Right lobe of liver (tissue), 6 donors: ENCODE measurements at regions not wholly inside any gene's neighbourhood (a gene's known extent, or its start where the extent isn't known, plus 50 kb on each side); places are given as distances from the start of the nearest gene placed in this dataset.
A peak's percentile ranks its signal among the peaks of the same experiment; 100 is the strongest.
"Not testable (repeated sequence)": the region's sequence is repeated elsewhere in the genome, so short reads cannot be mapped to it uniquely, and the experiment has no call there.

ENCODE experiments used
- ATAC-seq, 4 donors: fragments of 200-7000 bp; cut with Tn5 transposase; one replicate each; pipeline ENCODE4 v1.9.1; 2020; ENCODE audit warnings: mild to moderate bottlenecking in 4 of 4, moderate library complexity in 4 of 4
- DNase-seq, 3 donors: peaks; one replicate each; pipeline ENCODE4 v3.0.0-alpha.2; 2020
- H3K27ac ChIP-seq, 3 donors: fragments of 200-600 bp; one replicate each; pipeline ENCODE4 v1.8.0; 2022
- H3K27me3 ChIP-seq, 2 donors: fragments of 200-600 bp; one replicate each; pipeline ENCODE4 v1.8.0; 2022
- H3K36me3 ChIP-seq, 4 donors: fragments of 200-600 bp; sonication (generic) in 1 of 4; one replicate each; pipeline versions ENCODE4 v1.5.1 to v1.8.0; 2017 to 2022; ENCODE audit warnings: control low read depth in 1 of 4
- H3K4me1 ChIP-seq, 4 donors: fragments of 200-600 bp; sonication (generic) in 1 of 4; one replicate each; pipeline versions ENCODE4 v1.5.1 to v1.8.0; 2017 to 2022; ENCODE audit warnings: control low read depth in 1 of 4
- H3K4me3 ChIP-seq, 3 donors: fragments of 200-600 bp; one replicate each; pipeline ENCODE4 v1.8.0; 2022
- H3K9me3 ChIP-seq, 4 donors: fragments of 200-600 bp; sonication (generic) in 1 of 4; one replicate each; pipeline versions ENCODE4 v1.5.1 to v1.8.0; 2017 to 2022; ENCODE audit warnings: control low read depth in 1 of 4
- POLR2A ChIP-seq: fragments of 450-650 bp; IDR thresholded peaks from one replicate; pipeline ENCODE4 v1.6.1; 2017; ENCODE audit warnings: antibody characterized with exemption, mild to moderate bottlenecking
- WGBS: methylation state at CpG from one replicate; pipeline ENCODE4 v1.1.6; 2018; ENCODE audit warnings: low coverage, low lambda C conversion rate; ENCODE audit not compliant: insufficient coverage; ENCODE audit errors: missing lambda C conversion rate; 5-methylcytosine and 5-hydroxymethylcytosine counted together
- intact Hi-C, 2 donors: fragments of 100-400 bp; cut with DNase I; formaldehyde crosslinking; loops; one replicate each; pipeline versions ENCODE4 v1.11.2 to v1.14.1; 2022
- TF ChIP-seq, protein P1 (sequence below), 4 donors: fragments of 200-600 bp in 3 of 4; fragments of 450-650 bp in 1 of 4; IDR thresholded peaks; one replicate each; pipeline versions ENCODE4 v1.5.1 to v1.8.0; 2016 to 2022; ENCODE audit warnings: antibody characterized with exemption in 4 of 4, mild to moderate bottlenecking in 2 of 4
- donor health status: DM: no; HTN: yes; CAD: no.
- donor health status: DM: no; HTN: no; CAD: no.
- donor health status: DM: no; HTN: no; CAD: no.
- donor health status: DM: no; HTN: yes; CAD: no.
- donor health status: DM: no; HTN: yes; CAD: no.

DNA sequence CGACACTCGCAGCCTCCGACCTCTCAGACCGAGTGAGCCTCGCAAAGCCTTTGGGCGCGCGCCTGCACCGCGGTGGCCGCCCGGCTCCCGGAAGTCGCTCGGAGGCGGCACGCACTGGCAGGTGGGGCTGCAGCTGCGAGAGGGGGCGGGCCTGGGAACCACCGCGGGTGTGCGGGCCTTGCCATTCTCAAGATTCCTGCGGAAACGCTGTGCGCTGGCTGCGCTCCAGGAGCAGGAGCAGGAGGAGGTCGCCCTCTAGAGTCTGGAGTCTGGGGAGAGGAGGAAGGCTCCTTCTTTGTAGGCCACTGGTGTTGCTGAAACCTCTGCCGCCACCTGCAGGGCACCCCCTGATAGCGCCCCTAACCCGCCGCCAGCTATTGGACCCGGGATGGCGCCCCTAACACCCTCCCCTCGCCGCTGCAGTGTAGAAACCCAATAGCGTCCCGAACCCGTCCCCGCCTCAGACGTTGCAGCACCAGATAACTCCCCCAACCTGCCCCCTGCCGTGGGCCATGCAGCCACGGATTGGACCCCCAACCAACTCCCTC lies 230.6 kb downstream of the LIPI start:
- intact Hi-C loops, H3K9me3 ChIP-seq, H3K27me3 ChIP-seq, H3K4me1 ChIP-seq, H3K27ac ChIP-seq, H3K36me3 ChIP-seq: not testable (repeated sequence)
- no CpG with 5 or more reads among the region's 42 CpGs for WGBS
- H3K4me3 ChIP-seq, result peak overlapping the region in 2 of 3 donors; percentile 21 to 24
- ATAC-seq (peak; percentile 89 to 99 (median 93)), DNase-seq (peak; percentile 45 to 71 (median 66))
- TF ChIP-seq, protein P1, sequence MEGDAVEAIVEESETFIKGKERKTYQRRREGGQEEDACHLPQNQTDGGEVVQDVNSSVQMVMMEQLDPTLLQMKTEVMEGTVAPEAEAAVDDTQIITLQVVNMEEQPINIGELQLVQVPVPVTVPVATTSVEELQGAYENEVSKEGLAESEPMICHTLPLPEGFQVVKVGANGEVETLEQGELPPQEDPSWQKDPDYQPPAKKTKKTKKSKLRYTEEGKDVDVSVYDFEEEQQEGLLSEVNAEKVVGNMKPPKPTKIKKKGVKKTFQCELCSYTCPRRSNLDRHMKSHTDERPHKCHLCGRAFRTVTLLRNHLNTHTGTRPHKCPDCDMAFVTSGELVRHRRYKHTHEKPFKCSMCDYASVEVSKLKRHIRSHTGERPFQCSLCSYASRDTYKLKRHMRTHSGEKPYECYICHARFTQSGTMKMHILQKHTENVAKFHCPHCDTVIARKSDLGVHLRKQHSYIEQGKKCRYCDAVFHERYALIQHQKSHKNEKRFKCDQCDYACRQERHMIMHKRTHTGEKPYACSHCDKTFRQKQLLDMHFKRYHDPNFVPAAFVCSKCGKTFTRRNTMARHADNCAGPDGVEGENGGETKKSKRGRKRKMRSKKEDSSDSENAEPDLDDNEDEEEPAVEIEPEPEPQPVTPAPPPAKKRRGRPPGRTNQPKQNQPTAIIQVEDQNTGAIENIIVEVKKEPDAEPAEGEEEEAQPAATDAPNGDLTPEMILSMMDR (IDR thresholded peaks at IDR 0.05), result peak in 2 of 4 donors; percentile 26 to 33

GRCh38 chr21:13979608-13980007 lies 231.1 kb downstream of the LIPI start:
- H3K27me3 ChIP-seq, H3K4me1 ChIP-seq, intact Hi-C loops, H3K9me3 ChIP-seq, H3K27ac ChIP-seq, H3K36me3 ChIP-seq: not testable (repeated sequence)
- 52% methylated on average over 5 of the region's 26 CpGs for WGBS
- ATAC-seq (peak in 3 of 4 donors; percentile 12 to 21 (median 21)), DNase-seq (peak in 1 of 3 donors; percentile 51)
- H3K4me3 ChIP-seq, result peak overlapping the region in 2 of 3 donors; percentile 21 to 24

DNA sequence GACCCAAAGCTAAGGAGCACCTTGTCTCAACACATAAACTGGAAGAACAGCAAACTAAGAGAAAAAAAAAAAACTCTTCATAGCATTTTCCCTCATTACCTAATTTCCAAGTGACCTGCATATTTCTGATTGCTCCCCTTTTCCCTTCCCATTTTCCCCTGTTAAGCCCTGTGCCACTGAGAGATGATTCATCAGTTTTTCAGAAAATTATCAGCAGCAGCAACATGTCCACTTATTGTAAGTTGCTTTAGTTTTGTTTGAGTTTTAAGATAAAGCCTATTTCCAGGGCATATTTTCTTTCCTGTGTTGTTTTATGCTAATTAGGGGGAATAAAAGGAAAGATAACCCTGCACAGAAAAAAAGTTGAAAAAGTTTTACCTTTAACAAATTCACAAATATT lies 236.2 kb downstream of the LIPI start:
- H3K27ac ChIP-seq, H3K27me3 ChIP-seq, DNase-seq, H3K4me1 ChIP-seq, ATAC-seq, H3K4me3 ChIP-seq, intact Hi-C loops, H3K9me3 ChIP-seq, H3K36me3 ChIP-seq: not testable (repeated sequence)

- H3K9me3 ChIP-seq, H3K27ac ChIP-seq, intact Hi-C loops, H3K27me3 ChIP-seq, ATAC-seq, DNase-seq, H3K4me3 ChIP-seq, H3K36me3 ChIP-seq, H3K4me1 ChIP-seq: not testable (repeated sequence)
- 61% methylated on average over 3 of the region's 3 CpGs for WGBS
Measured at GRCh38 chr21:13969853-13970252, 240.9 kb downstream of the LIPI start.

- DNase-seq, H3K4me3 ChIP-seq, H3K27me3 ChIP-seq, H3K27ac ChIP-seq, H3K36me3 ChIP-seq, ATAC-seq, intact Hi-C loops, H3K4me1 ChIP-seq, H3K9me3 ChIP-seq: not testable (repeated sequence)
- WGBS, result 48% methylated on average over 2 of the region's 2 CpGs
Measured at GRCh38 chr21:13969002-13969401, 241.8 kb downstream of the LIPI start.

DNA sequence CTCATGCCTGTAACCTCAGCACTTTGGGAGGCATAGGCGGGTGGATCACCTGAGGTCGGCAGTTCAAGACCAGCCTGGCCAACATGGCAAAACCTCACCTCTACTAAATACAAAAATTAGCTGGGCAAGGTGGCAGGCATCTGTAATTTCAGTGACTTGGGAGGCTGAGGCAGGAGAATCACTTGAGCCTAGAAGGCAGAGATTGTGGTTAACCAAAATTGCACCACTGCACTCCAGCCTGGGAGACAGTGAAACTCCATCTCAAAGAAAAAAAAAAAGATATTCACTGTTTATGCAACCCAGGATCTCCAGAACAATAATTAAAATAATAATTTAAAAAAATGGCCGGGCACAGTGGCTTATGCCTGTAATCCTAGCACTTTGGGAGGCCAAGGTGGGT lies 247.5 kb downstream of the LIPI start:
- intact Hi-C loops, DNase-seq, H3K36me3 ChIP-seq, H3K27ac ChIP-seq, H3K9me3 ChIP-seq, H3K4me3 ChIP-seq, H3K4me1 ChIP-seq, H3K27me3 ChIP-seq, ATAC-seq: not testable (repeated sequence)
- WGBS, result 72% methylated on average over 3 of the region's 3 CpGs

DNA sequence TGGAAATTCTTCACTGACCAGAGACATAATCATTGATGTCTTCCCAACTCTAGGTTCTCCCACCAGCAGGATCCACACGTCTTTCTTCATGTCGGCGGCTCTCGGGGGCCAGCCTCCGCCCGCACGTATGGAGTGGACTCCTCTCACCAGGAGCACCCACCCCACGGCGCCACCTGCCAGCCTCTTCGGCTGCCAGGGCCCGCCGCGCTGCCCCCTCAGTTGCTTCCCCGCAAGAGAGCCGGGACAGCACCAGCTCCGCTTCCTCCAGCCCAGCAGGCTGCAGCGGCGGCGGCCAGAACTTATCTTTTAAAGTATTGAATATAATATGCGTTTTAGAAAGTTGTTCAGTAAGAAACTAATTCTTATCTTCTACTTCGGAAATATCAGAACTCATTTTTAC lies 273.5 kb downstream of the LIPI start:
- intact Hi-C loops, result no loop called here
- no peak overlapping the region for H3K27ac ChIP-seq
- H3K9me3 ChIP-seq, result no peaks in the 10 kb centered on the region
- peak in 2 of 4 donors; percentile 30 to 42 for ATAC-seq
- 80% methylated on average over 19 of the region's 21 CpGs for WGBS
- peak in 1 of 3 donors; percentile 21 for DNase-seq
- no peak for TF ChIP-seq POLR2A
- TF ChIP-seq, protein P1 (IDR thresholded peaks at IDR 0.05), result no peak
- H3K36me3 ChIP-seq, result no peaks in the 10 kb centered on the region
- no peak overlapping the region for H3K4me3 ChIP-seq
- no peaks in the 10 kb centered on the region for H3K27me3 ChIP-seq
- no peaks in the 10 kb centered on the region for H3K4me1 ChIP-seq

DNA sequence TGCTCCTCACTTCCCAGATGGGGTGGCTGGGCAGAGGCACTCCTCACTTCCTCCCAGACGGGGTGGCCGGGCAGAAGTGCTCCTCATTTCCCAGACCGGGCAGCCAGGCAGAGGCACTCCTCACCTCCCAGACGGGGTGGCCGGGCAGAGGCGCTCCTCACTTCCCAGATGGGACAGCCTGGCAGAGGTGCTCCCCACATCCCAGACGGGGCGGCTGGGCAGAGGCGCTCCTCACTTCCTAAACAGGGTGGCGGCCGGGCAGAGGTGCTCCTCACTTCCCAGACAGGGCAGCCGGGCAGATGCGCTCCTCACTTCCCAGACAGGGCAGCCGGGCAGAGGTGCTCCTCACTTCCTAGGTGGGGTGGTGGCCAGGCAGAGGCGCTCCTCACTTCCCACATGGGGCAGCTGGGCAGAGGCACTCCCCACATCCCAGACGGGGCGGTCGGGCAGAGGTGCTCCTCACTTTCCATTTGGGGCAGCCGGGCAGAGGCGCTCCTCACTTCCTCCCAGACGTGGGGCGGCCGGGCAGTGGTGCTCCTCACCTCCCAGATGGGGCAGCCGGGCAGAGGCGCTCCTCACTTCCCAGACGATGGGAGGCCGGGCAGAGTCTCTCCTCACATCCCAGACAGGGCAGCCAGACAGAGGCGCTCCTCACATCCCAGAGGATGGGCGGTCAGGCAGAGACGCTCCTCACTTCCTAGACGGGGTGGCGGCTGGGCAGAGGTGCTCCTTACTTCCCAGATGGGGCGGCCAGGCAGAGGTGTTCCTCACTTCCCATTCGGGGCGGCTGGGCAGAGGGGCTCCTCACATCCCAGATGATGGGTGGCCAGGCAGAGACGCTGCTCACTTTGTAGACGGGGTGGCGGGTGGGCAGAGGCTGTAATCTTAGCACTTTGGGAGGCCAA lies 274.5 kb downstream of the LIPI start:
- DNase-seq, result peak; percentile 14 to 46 (median 33)
- H3K27ac ChIP-seq, H3K27me3 ChIP-seq, H3K4me3 ChIP-seq, H3K4me1 ChIP-seq, ATAC-seq, H3K9me3 ChIP-seq, intact Hi-C loops, H3K36me3 ChIP-seq: not testable (repeated sequence)
- WGBS, result 87% methylated on average over 6 of the region's 38 CpGs

DNA sequence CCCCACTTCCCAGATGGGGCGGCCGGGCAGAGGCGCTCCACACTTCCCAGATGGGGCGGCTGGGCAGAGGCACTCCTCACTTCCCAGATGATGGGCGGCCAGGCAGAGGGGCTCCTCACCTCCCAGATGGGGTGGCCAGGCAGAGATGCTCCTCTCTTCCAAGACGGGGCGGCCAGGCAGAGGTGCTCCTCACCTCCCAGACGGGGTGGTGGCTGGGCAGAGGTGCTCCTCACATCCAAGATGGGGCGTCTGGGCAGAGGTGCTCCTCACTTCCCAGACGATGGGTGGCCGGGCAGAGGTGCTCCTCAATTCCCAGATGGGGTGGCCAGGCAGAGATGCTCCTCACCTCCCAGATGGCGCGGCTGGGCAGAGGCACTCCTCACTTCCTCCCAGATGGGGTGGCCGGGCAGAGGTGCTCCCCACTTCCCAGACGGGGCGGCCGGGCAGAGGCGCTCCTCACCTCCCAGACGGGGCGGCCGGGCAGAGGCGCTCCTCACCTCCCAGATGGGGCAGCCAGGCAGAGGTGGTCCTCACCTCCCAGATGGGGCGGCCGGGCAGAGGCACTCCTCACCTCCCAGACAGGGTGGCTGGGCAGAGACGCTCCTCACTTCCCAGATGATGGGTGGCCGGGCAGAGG lies 275.2 kb downstream of the LIPI start:
- H3K27me3 ChIP-seq, H3K4me3 ChIP-seq, H3K9me3 ChIP-seq, H3K4me1 ChIP-seq, H3K36me3 ChIP-seq, intact Hi-C loops, ATAC-seq, H3K27ac ChIP-seq: not testable (repeated sequence)
- peak; percentile 14 to 39 (median 33) for DNase-seq
- no CpG with 5 or more reads among the region's 26 CpGs for WGBS
